A549 (cell line): ENCODE measurements at regions not wholly inside any gene's neighbourhood (a gene's known extent, or its start where the extent isn't known, plus 50 kb on each side); places are given as distances from the start of the nearest gene placed in this dataset.

Experiments used
- ATAC-seq, 2 experiments: fragments of 200-7000 bp in 1 of 2; fragments of >200 bp in 1 of 2; cut with Nextera tagmentation in 1 of 2; cut with Tn5 transposase in 1 of 2; 3 replicates each; pipeline versions ENCODE4 v1.8.0 to v1.9.1; 2018 to 2020; ENCODE audit warnings: mild to moderate bottlenecking in 1 of 2, moderate library complexity in 1 of 2
- CTCF ChIA-PET: fragments of 300-600 bp; sonication (Branson Sonifier 250); formaldehyde crosslinking; extraction: SDS; loops from one replicate; lab custom pipeline; 2021; ENCODE audit warnings: antibody characterized with exemption, inconsistent platforms; lab: Yijun Ruan, JAX
- POLR2A ChIA-PET: fragments of 350-600 bp; formaldehyde crosslinking; extraction: SDS; loops from one replicate; lab custom pipeline; 2021; ENCODE audit warnings: antibody characterized with exemption, inconsistent platforms; lab: Yijun Ruan, JAX
- DNase-seq, 2 experiments: peaks; one replicate each; pipeline versions ENCODE4 v3.0.0 to v3.0.0-alpha.2; 2011 to 2016; ENCODE audit warnings: low read depth in 1 of 2, low spot score in 1 of 2
- FAIRE-seq: peaks from 2 replicates; lab custom pipeline; 2011; peaks lifted over from hg19 to GRCh38; lab: Jason Lieb, UNC
- H3K27ac ChIP-seq, 2 experiments: fragments of >200 bp; sonication (Bioruptor Twin); formaldehyde crosslinking; 3 replicates each; pipeline ENCODE4 v1.5.1; 2016 to 2017
- H3K4me1 ChIP-seq: fragments of >200 bp; sonication (Bioruptor Twin); formaldehyde crosslinking; 3 replicates; pipeline ENCODE4 v1.6.1; 2016
- H3K4me2 ChIP-seq: fragments of >200 bp; sonication (Bioruptor Twin); formaldehyde crosslinking; 3 replicates; pipeline ENCODE4 v1.6.1; 2016
- H3K4me3 ChIP-seq: fragments of >200 bp; sonication (Bioruptor Twin); formaldehyde crosslinking; 3 replicates; pipeline ENCODE4 v1.5.1; 2016
- H3K9me3 ChIP-seq: fragments of >200 bp; sonication (Bioruptor Twin); formaldehyde crosslinking; 3 replicates; pipeline ENCODE4 v1.6.1; 2016
- CEBPB ChIP-seq, 2 experiments: fragments of >200 bp in 1 of 2; sonication (Bioruptor Twin) in 1 of 2; formaldehyde crosslinking in 1 of 2; IDR thresholded peaks; 2 replicates each; pipeline ENCODE4 v1.6.1; 2012 to 2016
- CHD2 ChIP-seq: fragments of 150-350 bp; IDR thresholded peaks from 2 replicates; pipeline ENCODE4 v1.6.1; 2014; ENCODE audit warnings: low read length; ENCODE audit not compliant: partially characterized antibody
- CHD4 ChIP-seq: fragments of 200-600 bp; sonication (generic); IDR thresholded peaks from 2 replicates; pipeline ENCODE4 v1.6.1; 2016; ENCODE audit warnings: antibody characterized with exemption, mild to moderate bottlenecking, borderline replicate concordance
- EHF ChIP-seq: fragments of 250-450 bp; sonication (Bioruptor Pico); IDR thresholded peaks from 2 replicates; pipeline ENCODE4 v1.5.0; 2020; ENCODE audit warnings: mild to moderate bottlenecking
- EP300 ChIP-seq, 2 experiments: fragments of >200 bp; sonication (Bioruptor Twin); formaldehyde crosslinking; IDR thresholded peaks; 2 replicates in 1 of 2; 3 replicates in 1 of 2; pipeline ENCODE4 v1.6.1; 2016 to 2017
- FOXS1 ChIP-seq: fragments of 250-450 bp; sonication (Bioruptor Pico); IDR thresholded peaks from 2 replicates; pipeline ENCODE4 v1.5.0; 2020; ENCODE audit warnings: mild to moderate bottlenecking, moderate library complexity
- HEYL ChIP-seq: fragments of 250-450 bp; sonication (Bioruptor Pico); IDR thresholded peaks from 2 replicates; pipeline ENCODE4 v1.8.0; 2021; ENCODE audit warnings: mild to moderate bottlenecking, moderate library complexity
- HOXA7 ChIP-seq: fragments of 250-450 bp; sonication (Bioruptor Pico); IDR thresholded peaks from 2 replicates; pipeline ENCODE4 v1.5.0; 2020; ENCODE audit warnings: mild to moderate bottlenecking, moderate library complexity
- JUNB ChIP-seq: fragments of >200 bp; sonication (Bioruptor Twin); formaldehyde crosslinking; IDR thresholded peaks from 2 replicates; pipeline ENCODE4 v1.6.1; 2016
- KDM1A ChIP-seq: fragments of 200-600 bp; sonication (generic); IDR thresholded peaks from 2 replicates; pipeline ENCODE4 v1.6.1; 2016; ENCODE audit warnings: low read depth, mild to moderate bottlenecking
- KDM5A ChIP-seq: fragments of 200-600 bp; sonication (generic); IDR thresholded peaks from 2 replicates; pipeline ENCODE4 v1.6.1; 2016; ENCODE audit warnings: antibody characterized with exemption, mild to moderate bottlenecking
- MAZ ChIP-seq: fragments of 150-350 bp; IDR thresholded peaks from 2 replicates; pipeline ENCODE4 v1.6.1; 2014; ENCODE audit warnings: antibody characterized with exemption, low read depth, low read length, borderline replicate concordance
- MYC ChIP-seq: IDR thresholded peaks from 2 replicates; pipeline ENCODE4 v1.6.1; 2012; ENCODE audit warnings: mild to moderate bottlenecking, inconsistent platforms, low read length, improper control_type of control experiment, borderline replicate concordance
- NPAS2 ChIP-seq: fragments of 250-450 bp; sonication (Bioruptor Pico); IDR thresholded peaks from 2 replicates; pipeline ENCODE4 v1.8.0; 2022; ENCODE audit warnings: mild to moderate bottlenecking, moderate library complexity, borderline replicate concordance
- PHF8 ChIP-seq: fragments of 200-600 bp; sonication (generic); IDR thresholded peaks from 2 replicates; pipeline ENCODE4 v1.6.1; 2016; ENCODE audit warnings: low read depth, mild to moderate bottlenecking, antibody characterized with exemption, moderate library complexity, borderline replicate concordance
- POLR2A ChIP-seq: IDR thresholded peaks from 2 replicates; pipeline ENCODE4 v1.6.1; 2012; ENCODE audit warnings: mild to moderate bottlenecking, low read length
- POLR2AphosphoS2 ChIP-seq: conservative IDR thresholded peaks from 2 replicates; pipeline ENCODE4 v1.6.1; 2012; ENCODE audit warnings: low read length, improper control_type of control experiment, inconsistent platforms
- RCOR1 ChIP-seq: fragments of 150-350 bp; IDR thresholded peaks from 2 replicates; pipeline ENCODE4 v1.6.1; 2014; ENCODE audit warnings: antibody characterized with exemption, low read length, low read depth
- REST ChIP-seq: fragments of 200-600 bp; sonication (generic); IDR thresholded peaks from 2 replicates; pipeline ENCODE4 v1.6.1; 2016; ENCODE audit warnings: antibody characterized with exemption, mild to moderate bottlenecking, moderate library complexity
- RFX5 ChIP-seq: fragments of 450-650 bp; IDR thresholded peaks from 2 replicates; pipeline ENCODE4 v1.7.1; 2014; ENCODE audit warnings: antibody characterized with exemption, mild to moderate bottlenecking, moderate library complexity
- RNF2 ChIP-seq: fragments of 200-600 bp; sonication (generic); IDR thresholded peaks from 2 replicates; pipeline ENCODE4 v1.6.1; 2016; ENCODE audit warnings: low read depth, mild to moderate bottlenecking, antibody characterized with exemption, moderate library complexity, borderline replicate concordance
- SMC3 ChIP-seq: fragments of >200 bp; sonication (Bioruptor Twin); formaldehyde crosslinking; IDR thresholded peaks from 3 replicates; pipeline ENCODE4 v1.6.1; 2018; ENCODE audit warnings: inconsistent platforms
- SREBF2 ChIP-seq: fragments of 450-650 bp; IDR thresholded peaks from 2 replicates; pipeline ENCODE4 v1.6.1; 2014; ENCODE audit warnings: mild to moderate bottlenecking, moderate library complexity
- TFCP2L1 ChIP-seq: fragments of 250-450 bp; sonication (Bioruptor Pico); IDR thresholded peaks from 2 replicates; pipeline ENCODE4 v1.5.0; 2021; ENCODE audit warnings: mild to moderate bottlenecking
- ZFP36 ChIP-seq: fragments of 450-650 bp; IDR thresholded peaks from 2 replicates; pipeline ENCODE4 v1.6.1; 2014; ENCODE audit warnings: borderline replicate concordance; ENCODE audit not compliant: partially characterized antibody
- ZNF302 ChIP-seq: fragments of 250-450 bp; sonication (Bioruptor Pico); IDR thresholded peaks from 2 replicates; pipeline ENCODE4 v1.9.0; 2021; ENCODE audit warnings: inconsistent platforms, mild to moderate bottlenecking, moderate library complexity
- WGBS: methylation state at CpG from one replicate; pipeline ENCODE4 v1.1.6; 2017; ENCODE audit errors: missing lambda C conversion rate; 5-methylcytosine and 5-hydroxymethylcytosine counted together
- TF ChIP-seq, protein P1 (sequence below): fragments of >200 bp; sonication (Bioruptor Twin); formaldehyde crosslinking; IDR thresholded peaks from 2 replicates; pipeline ENCODE4 v1.6.1; 2016
- TF ChIP-seq, protein P2 (sequence below): fragments of >200 bp; sonication (Bioruptor Twin); formaldehyde crosslinking; IDR thresholded peaks from 3 replicates; pipeline ENCODE4 v1.6.1; 2016
- TF ChIP-seq, protein P3 (sequence below): fragments of 150-350 bp; IDR thresholded peaks from 2 replicates; pipeline ENCODE4 v1.6.1; 2014; ENCODE audit warnings: low read depth, mild to moderate bottlenecking, low read length
- TF ChIP-seq, protein P4 (sequence below): IDR thresholded peaks from 2 replicates; pipeline ENCODE4 v1.6.1; 2012

GRCh38 chr13:39818953-39819352 is 163.5 kb downstream of the COG6 start:
- no peak for DNase-seq
- FAIRE-seq = no peak
- TF ChIP-seq ZFP36 = no peak
- no peak for TF ChIP-seq RCOR1
- TF ChIP-seq SMC3 = no peak
- TF ChIP-seq HOXA7 = no peak
- TF ChIP-seq CHD2 = no peak
- TF ChIP-seq FOXS1 (CRISPR knock-in tag) = no peak
- TF ChIP-seq KDM1A = no peak
- TF ChIP-seq, protein P1, sequence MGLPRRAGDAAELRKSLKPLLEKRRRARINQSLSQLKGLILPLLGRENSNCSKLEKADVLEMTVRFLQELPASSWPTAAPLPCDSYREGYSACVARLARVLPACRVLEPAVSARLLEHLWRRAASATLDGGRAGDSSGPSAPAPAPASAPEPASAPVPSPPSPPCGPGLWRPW = no peak
- TF ChIP-seq HEYL (CRISPR knock-in tag) = no peak
- no peak for TF ChIP-seq ZNF302 (CRISPR knock-in tag)
- TF ChIP-seq, protein P2, sequence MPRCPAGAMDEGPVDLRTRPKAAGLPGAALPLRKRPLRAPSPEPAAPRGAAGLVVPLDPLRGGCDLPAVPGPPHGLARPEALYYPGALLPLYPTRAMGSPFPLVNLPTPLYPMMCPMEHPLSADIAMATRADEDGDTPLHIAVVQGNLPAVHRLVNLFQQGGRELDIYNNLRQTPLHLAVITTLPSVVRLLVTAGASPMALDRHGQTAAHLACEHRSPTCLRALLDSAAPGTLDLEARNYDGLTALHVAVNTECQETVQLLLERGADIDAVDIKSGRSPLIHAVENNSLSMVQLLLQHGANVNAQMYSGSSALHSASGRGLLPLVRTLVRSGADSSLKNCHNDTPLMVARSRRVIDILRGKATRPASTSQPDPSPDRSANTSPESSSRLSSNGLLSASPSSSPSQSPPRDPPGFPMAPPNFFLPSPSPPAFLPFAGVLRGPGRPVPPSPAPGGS = no peak
- no peak for TF ChIP-seq CEBPB (IDR thresholded peaks at IDR 0.05)
- TF ChIP-seq JUNB = no peak
- no peak for TF ChIP-seq MAZ
- TF ChIP-seq, protein P3, sequence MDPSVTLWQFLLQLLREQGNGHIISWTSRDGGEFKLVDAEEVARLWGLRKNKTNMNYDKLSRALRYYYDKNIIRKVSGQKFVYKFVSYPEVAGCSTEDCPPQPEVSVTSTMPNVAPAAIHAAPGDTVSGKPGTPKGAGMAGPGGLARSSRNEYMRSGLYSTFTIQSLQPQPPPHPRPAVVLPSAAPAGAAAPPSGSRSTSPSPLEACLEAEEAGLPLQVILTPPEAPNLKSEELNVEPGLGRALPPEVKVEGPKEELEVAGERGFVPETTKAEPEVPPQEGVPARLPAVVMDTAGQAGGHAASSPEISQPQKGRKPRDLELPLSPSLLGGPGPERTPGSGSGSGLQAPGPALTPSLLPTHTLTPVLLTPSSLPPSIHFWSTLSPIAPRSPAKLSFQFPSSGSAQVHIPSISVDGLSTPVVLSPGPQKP = no peak
- no peak for ATAC-seq
- ChIA-PET POLR2A (no interaction called here), CTCF (interaction anchor here (1.2 kb wide), 1 partner anchor 16 kb away, joined by 3 read pairs; no protein-coding TSS in a partner anchor)
- Histone ChIP-seq H3K4me2 (no peak overlapping the region), H3K9me3 (no peaks in the 10 kb centered on the region), H3K4me1 (no peaks in the 10 kb centered on the region), H3K27ac (no peak overlapping the region), H3K4me3 (no peak overlapping the region)
- WGBS = 54% methylated on average over 5 of the region's 5 CpGs

- 88% methylated on average over 2 of the region's 2 CpGs for WGBS
- no peak overlapping the region for H3K4me3 ChIP-seq
- FAIRE-seq = no peak
- TF ChIP-seq CHD4 (no peak), EHF (CRISPR knock-in tag) (no peak), POLR2A (no peak), RFX5 (no peak), NPAS2 (CRISPR knock-in tag) (no peak), KDM5A (no peak), REST (no peak), SREBF2 (no peak), EP300 (IDR thresholded peaks at IDR 0.05) (no peak), RCOR1 (no peak), TFCP2L1 (CRISPR knock-in tag) (no peak), POLR2AphosphoS2 (no peak), PHF8 (no peak), MYC (no peak), ZNF302 (CRISPR knock-in tag) (no peak), RNF2 (no peak)
- TF ChIP-seq, protein P4, sequence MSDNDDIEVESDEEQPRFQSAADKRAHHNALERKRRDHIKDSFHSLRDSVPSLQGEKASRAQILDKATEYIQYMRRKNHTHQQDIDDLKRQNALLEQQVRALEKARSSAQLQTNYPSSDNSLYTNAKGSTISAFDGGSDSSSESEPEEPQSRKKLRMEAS = no peak
- TF ChIP-seq, protein P2 = no peak
- TF ChIP-seq, protein P1 = no peak
- TF ChIP-seq, protein P3 = no peak
- TF ChIP-seq, all 56 proteins: peak for 0
- ATAC-seq (no peak), DNase-seq (no peak)
- no peak overlapping the region for H3K4me2 ChIP-seq
- H3K4me1 ChIP-seq = no peaks in the 10 kb centered on the region
- H3K27ac ChIP-seq = no peak overlapping the region
- ChIA-PET CTCF (no interaction called here), POLR2A (no interaction called here)
- no peaks in the 10 kb centered on the region for H3K9me3 ChIP-seq
These were observed 165.1 kb downstream of the COG6 start for GRCh38 chr13:39820606-39821005.
